Ectodermal cell (in vitro differentiated cells): ENCODE measurements at regions not wholly inside any gene's neighbourhood (a gene's known extent, or its start where the extent isn't known, plus 50 kb on each side); places are given as distances from the start of the nearest gene placed in this dataset.

Experiments used
- H3K27ac ChIP-seq: 2 replicates; pipeline ENCODE4 v1.7.0; 2013; ENCODE audit warnings: mild to moderate bottlenecking, low read depth, low read length; ENCODE audit not compliant: insufficient read depth, poor library complexity, severe bottlenecking
- H3K27me3 ChIP-seq: 2 replicates; pipeline ENCODE4 v1.7.0; 2013; ENCODE audit warnings: mild to moderate bottlenecking, low read length; ENCODE audit not compliant: insufficient read depth, control insufficient read depth, poor library complexity, severe bottlenecking
- H3K36me3 ChIP-seq: one replicate; pipeline ENCODE4 v1.7.0; 2013; ENCODE audit warnings: low read length; ENCODE audit not compliant: control insufficient read depth, insufficient read depth
- H3K4me1 ChIP-seq: one replicate; pipeline ENCODE4 v1.7.0; 2013; ENCODE audit warnings: low read length; ENCODE audit not compliant: control insufficient read depth, insufficient read depth
- H3K4me3 ChIP-seq: 2 replicates; pipeline ENCODE4 v1.7.0; 2013; ENCODE audit warnings: low read depth, low read length, control low read depth; ENCODE audit not compliant: insufficient read depth
- H3K9me3 ChIP-seq: 2 replicates; pipeline ENCODE4 v1.7.0; 2013; ENCODE audit warnings: mild to moderate bottlenecking, low read length, moderate library complexity; ENCODE audit not compliant: control insufficient read depth
- WGBS, 2 experiments: methylation state at CpG; one replicate each; pipeline ENCODE4 v1.1.7; 2013; ENCODE audit warnings: missing lambda C conversion rate in 2 of 2; 5-methylcytosine and 5-hydroxymethylcytosine counted together

GRCh38 chr18:46400449-46400848 lies 256.6 kb downstream of the LOXHD1 start:
- Histone ChIP-seq H3K27me3 (no peaks in the 10 kb centered on the region), H3K36me3 (no peaks in the 10 kb centered on the region), H3K27ac (no peak overlapping the region), H3K4me3 (no peak overlapping the region), H3K4me1 (no peaks in the 10 kb centered on the region), H3K9me3 (no peaks in the 10 kb centered on the region)
- WGBS, 2 experiments, result 87 to 91% methylated on average over 8 of the region's 8 CpGs

DNA sequence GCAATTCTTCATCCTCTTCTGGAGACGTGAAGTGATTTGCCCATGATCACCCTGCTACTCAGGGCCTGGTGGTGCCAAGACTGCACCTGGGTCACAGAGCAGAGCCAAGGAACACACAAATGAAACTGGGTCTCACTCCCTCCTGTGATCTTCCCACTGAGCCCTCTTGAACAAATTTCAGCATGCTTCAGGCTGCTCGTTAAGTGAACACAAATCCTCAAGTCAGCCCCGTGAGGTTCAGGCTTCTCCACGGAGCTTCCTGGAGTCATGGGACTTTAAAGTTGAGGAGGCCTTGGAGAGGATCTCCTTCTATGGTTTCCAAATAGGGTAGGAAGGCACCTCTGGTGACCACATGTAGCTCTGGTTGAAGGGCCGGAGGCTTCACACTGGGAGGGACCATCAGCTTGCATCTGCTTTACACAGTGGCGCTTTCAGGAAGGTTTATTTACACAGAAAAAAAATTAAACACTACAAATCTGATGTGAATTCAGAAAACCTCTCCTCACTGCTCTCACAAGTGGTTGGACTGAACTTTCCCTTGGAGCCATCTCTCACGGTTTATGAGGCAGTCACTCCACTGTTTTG lies 255.4 kb downstream of the LOXHD1 start:
- 84 to 90% methylated on average over 7 of the region's 7 CpGs for WGBS, 2 experiments
- no peak overlapping the region for H3K27ac ChIP-seq
- H3K4me1 ChIP-seq, result no peaks in the 10 kb centered on the region
- no peaks in the 10 kb centered on the region for H3K36me3 ChIP-seq
- H3K4me3 ChIP-seq, result no peak overlapping the region
- H3K27me3 ChIP-seq, result no peaks in the 10 kb centered on the region
- H3K9me3 ChIP-seq, result no peaks in the 10 kb centered on the region

- Histone ChIP-seq H3K36me3 (no peaks in the 10 kb centered on the region), H3K27me3 (no peaks in the 10 kb centered on the region), H3K4me1 (no peaks in the 10 kb centered on the region), H3K9me3 (no peaks in the 10 kb centered on the region), H3K4me3 (no peak overlapping the region), H3K27ac (no peak overlapping the region)
- 73 to 82% methylated on average over 4 of the region's 4 CpGs for WGBS, 2 experiments
These were observed 254.6 kb downstream of the LOXHD1 start for GRCh38 chr18:46402396-46402795.

GRCh38 chr18:46402945-46403344 lies 254.1 kb downstream of the LOXHD1 start:
- Histone ChIP-seq H3K9me3 (no peaks in the 10 kb centered on the region), H3K27ac (no peak overlapping the region), H3K4me1 (no peaks in the 10 kb centered on the region), H3K27me3 (no peaks in the 10 kb centered on the region), H3K4me3 (no peak overlapping the region), H3K36me3 (no peaks in the 10 kb centered on the region)
- WGBS, 2 experiments, result 89 to 91% methylated on average over 4 of the region's 4 CpGs

- Histone ChIP-seq H3K9me3 (no peaks in the 10 kb centered on the region), H3K36me3 (no peaks in the 10 kb centered on the region), H3K27ac (no peak overlapping the region), H3K4me1 (peaks cover 2% of the 10 kb centered on the region), H3K27me3 (no peaks in the 10 kb centered on the region), H3K4me3 (no peak overlapping the region)
- 90 to 91% methylated on average over 9 of the region's 9 CpGs for WGBS, 2 experiments
These were observed 251.0 kb downstream of the LOXHD1 start for GRCh38 chr18:46405832-46406538.

DNA sequence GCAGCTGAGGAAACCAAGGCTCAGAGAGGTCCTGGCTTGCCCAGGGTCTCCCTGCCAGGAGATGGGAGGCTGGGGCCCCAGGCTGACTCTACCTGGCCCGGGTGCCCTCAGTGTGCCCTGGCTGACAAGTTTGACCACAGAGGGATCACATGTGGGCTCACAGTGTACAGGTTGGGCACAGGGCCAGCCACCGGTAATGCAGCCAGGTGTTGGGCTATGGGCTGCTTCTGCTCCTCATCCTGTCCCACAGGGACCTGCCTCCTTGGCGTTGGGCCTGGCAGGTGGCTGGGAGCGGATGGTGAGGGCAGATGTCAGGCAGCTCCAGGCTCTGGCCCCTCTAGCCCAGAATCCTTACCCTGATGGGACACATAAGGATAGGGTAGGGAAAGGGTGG lies 250.5 kb downstream of the LOXHD1 start:
- no peaks in the 10 kb centered on the region for H3K27me3 ChIP-seq
- no peaks in the 10 kb centered on the region for H3K36me3 ChIP-seq
- H3K9me3 ChIP-seq, result no peaks in the 10 kb centered on the region
- no peak overlapping the region for H3K27ac ChIP-seq
- peaks cover 7% of the 10 kb centered on the region for H3K4me1 ChIP-seq
- 92 to 94% methylated on average over 4 of the region's 4 CpGs for WGBS, 2 experiments
- no peak overlapping the region for H3K4me3 ChIP-seq

DNA sequence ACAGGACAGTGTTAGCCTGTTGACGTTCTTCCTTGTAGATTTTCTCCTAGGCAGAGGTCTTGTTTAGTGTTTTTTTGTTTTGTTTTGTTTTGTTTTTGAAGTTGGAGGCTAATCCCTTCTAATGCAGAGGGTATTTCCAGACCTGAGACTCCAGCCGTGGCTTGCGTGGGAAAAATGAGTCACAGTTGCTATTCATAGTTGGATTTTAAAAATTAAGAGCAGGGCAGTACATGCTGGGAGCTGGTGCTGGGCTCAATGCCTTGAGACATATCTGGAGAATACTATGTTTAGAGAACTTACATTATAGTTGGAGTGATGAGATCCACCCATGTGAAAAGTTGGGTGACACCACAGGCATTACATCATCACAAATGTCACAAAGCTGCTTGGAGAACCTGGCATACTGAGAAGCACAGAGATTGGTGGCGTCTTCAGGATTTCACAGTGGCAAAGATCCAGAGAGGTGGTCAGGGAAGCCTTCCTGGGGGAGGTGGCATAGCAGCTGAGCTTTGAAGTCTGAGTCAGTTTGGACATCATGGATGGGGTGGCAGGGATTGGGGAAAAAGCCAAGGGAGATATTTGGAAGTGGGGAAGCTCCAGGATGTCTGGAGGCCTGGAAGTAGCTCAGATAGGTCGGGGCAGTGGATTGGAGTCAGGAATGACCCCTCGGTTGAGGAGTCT lies 249.4 kb downstream of the LOXHD1 start:
- Histone ChIP-seq H3K4me1 (peaks cover 18% of the 10 kb centered on the region), H3K9me3 (no peaks in the 10 kb centered on the region), H3K36me3 (no peaks in the 10 kb centered on the region), H3K27ac (no peak overlapping the region), H3K4me3 (no peak overlapping the region), H3K27me3 (no peaks in the 10 kb centered on the region)
- WGBS, 2 experiments, result 91 to 94% methylated on average over 6 of the region's 6 CpGs

GRCh38 chr18:46408334-46408987 lies 248.6 kb downstream of the LOXHD1 start:
- Histone ChIP-seq H3K4me1 (peaks cover 27% of the 10 kb centered on the region), H3K27me3 (no peaks in the 10 kb centered on the region), H3K36me3 (no peaks in the 10 kb centered on the region), H3K27ac (no peak overlapping the region), H3K4me3 (no peak overlapping the region), H3K9me3 (no peaks in the 10 kb centered on the region)
- 83 to 87% methylated on average over 6 of the region's 6 CpGs for WGBS, 2 experiments

- H3K27me3 ChIP-seq, result no peaks in the 10 kb centered on the region
- H3K27ac ChIP-seq, result no peak overlapping the region
- H3K4me1 ChIP-seq, result peaks cover 42% of the 10 kb centered on the region
- 88 to 90% methylated on average over 4 of the region's 4 CpGs for WGBS, 2 experiments
- H3K36me3 ChIP-seq, result no peaks in the 10 kb centered on the region
- no peak overlapping the region for H3K4me3 ChIP-seq
- H3K9me3 ChIP-seq, result no peaks in the 10 kb centered on the region
These were observed 245.7 kb downstream of the LOXHD1 start for GRCh38 chr18:46411191-46411828.
